NCI-H1105 (cell line): ENCODE measurements at regions not wholly inside any gene's neighbourhood (a gene's known extent, or its start where the extent isn't known, plus 50 kb on each side); places are given as distances from the start of the nearest gene placed in this dataset.

Experiments
- DNase-seq: peaks from one replicate; lab custom pipeline; 2025; lab: John Stamatoyannopoulos, UW

DNA sequence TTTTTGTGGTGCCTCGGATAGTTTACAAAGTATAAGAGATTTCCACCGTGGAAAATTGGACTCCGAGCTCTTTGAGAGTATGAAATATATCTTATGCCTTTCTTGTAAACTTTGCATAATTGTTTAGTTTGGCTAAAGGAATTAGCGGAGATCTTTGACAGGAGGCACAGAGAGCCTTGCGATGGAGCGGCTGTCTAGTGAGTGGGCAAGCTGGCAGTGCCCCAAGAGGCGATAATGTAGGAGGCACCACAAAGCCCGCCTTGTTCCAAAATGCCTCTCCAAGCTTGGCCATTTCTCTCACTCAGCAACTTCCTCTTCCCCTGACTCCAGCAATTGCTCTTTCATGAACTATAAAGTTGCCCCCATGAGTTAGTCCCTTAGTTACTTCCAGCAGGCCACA is 270.1 kb upstream of the PRICKLE1 start:
- DNase-seq = no peak

DNA sequence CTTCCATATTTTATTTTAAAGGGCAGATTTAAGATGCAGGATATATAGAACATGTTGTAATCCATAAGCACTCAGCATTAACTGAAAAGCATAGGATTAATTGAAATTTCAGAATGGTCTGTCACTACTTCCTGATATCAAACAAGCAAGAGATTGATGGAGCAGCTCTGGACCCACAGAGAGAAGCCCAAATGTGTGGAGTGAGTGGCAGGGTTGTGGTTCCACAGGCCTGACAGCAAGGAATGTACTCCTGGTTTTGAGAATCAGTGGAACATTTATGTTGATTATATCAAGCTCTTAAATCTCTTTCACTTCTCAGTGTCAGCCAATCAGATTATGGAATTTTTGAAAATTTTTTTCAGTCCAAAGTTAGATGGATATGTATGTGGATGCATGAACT is 267.6 kb upstream of the PRICKLE1 start:
- no peak for DNase-seq

DNA sequence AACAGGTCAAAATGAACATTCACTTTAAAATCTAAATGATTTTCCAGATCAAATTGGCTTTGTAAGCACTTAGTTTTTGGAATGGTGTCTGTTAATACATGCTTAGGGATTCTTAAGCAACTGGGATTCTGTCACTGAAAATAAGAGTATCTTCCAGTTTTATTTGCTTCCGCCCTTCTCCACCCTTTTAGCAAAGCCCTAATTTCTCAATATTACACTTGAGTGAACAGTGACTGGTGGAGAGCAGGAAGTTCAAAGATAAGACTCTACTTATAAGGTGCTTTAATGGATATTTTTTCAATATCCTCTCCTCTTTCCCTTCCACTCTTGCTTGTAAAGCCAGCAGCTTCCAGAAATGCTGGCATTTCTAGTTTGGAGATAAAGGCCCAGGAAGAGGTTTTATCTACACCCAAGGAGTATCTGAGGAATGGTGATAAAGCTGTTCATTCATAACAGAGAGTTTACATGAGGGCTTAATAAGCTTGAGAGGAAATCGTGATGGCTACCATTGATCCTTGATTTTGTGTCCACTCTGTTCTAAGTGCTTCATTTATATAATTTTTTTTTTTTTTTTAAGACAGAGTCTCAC is 265.9 kb upstream of the PRICKLE1 start:
- no peak for DNase-seq

DNA sequence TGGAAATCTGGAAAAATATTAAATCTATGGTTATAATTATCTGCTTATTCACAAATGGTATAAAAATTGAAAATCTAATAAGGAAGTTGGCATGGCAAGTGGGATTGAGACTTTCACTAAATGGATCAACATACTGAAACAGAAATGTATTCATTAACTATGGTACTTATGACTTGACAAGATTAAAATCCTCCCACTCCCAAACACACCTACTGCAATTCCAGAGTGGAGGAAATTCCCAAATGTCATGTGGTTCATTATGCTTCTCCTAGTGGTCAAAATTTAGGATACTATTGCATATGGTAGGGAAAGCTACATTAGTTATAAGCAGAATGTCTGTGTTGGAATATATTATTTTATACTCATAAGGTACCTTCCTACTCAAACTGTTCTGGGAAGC is 265.3 kb upstream of the PRICKLE1 start:
- DNase-seq = no peak

DNA sequence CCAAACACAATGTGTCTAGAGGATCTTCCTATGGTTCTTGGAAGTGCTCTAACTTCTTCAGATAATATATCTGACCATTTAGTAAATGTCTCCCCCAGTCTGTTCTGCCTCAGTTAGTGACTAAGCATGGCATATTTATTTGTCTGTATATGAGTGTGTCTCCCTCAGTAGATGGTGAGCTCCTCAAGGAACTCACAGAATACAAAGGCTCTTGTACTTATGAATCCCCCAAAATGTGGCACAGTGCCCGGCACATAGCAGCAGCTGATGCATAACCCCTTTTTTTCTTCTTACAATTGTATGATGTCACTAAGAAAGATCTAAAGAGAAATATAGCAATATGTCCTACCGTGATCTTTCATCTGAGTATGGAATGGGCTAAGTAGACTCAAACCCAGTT is 264.7 kb upstream of the PRICKLE1 start:
- no peak for DNase-seq

DNA sequence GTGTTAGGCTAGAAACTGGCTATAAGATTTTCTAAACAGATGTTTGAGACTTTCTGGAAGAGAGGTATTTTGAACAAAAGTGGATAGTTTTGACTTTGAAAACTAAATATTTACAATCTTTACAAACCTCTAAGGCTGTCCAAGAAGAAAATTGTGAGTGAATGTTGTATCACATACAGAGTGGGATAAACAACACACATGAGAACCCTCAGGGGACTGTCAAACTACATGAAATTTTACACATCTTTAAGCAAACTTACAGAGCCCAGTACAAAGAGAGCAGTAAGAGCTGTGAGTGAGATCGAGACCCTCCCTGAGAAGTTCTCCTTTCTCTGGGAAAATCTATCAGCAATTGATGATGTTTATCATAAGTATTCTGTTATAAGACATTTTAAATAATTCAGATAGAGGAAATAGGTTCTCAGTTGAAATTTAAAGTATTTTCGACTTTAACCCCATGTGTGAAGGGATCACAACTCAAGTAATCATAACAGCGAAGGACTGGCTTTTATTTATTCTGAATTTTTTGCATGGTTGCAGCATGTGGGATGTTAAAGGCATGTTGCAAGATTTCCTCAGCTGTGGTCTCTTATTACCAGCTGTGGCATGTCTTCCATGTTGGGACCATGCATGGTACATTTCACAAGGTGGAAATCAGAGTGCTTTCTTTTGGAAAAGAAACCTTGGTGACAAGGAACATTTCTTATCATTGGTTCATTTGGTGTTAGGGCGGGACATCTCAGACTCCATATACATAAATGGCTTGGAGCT is 264.0 kb upstream of the PRICKLE1 start:
- DNase-seq = no peak

DNA sequence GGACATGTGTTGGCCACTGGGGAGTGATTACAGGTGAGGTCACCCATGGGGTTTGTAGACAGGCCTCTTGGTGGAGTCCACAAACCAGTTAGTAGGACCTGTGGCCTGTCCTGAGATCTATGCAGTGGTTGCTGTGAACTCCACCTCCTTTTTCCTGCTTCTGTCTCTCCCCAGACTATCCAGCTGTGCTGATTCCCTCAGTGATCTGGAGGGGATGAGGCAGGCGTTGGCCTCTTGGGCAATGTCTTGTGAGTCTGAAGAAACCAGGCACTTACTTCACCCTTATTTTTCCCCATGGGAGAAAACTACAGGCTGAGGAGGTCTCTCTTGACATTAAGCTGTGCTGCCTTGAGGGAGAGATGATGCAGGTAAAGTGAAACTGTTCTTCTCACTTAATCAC is 257.2 kb upstream of the PRICKLE1 start:
- no peak for DNase-seq

DNA sequence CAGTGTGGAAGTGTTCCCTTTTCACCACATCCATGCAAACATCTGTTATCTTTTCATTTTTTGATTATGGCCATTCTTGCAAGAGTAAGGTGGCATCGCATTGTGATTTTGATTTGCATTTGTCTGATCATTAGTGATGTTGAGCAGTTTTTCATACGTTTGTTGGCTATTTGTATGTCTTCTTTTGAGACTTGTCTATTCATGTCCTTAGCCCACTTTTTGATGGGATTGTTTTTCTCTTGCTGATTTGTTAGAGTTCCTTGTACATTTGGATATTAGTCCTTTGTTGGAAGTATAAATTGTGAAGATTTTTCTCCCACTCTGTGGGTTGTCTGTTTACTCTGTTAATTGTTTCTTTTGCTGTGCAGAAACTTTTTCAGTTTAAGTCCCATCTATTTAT is 244.5 kb upstream of the PRICKLE1 start:
- no peak for DNase-seq

DNA sequence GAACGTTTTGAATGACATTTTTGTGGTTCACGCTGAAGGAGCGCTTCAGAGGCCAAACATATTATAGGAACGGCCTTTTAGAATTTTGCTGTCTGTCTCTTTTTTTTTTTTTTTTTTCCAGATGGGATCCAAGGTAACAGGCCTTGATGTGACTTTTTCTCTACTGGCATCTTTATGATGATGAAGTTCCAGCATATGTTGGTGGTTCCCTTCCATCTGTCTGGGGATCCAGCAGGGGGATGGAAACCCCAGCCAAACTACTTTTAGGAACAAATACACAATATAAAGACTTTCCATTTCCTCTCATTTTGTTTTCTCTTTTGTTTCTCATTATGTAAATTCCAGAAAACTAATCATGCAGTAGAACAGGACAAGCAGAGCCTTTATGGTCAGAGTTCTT is 239.3 kb upstream of the PRICKLE1 start:
- no peak for DNase-seq

DNA sequence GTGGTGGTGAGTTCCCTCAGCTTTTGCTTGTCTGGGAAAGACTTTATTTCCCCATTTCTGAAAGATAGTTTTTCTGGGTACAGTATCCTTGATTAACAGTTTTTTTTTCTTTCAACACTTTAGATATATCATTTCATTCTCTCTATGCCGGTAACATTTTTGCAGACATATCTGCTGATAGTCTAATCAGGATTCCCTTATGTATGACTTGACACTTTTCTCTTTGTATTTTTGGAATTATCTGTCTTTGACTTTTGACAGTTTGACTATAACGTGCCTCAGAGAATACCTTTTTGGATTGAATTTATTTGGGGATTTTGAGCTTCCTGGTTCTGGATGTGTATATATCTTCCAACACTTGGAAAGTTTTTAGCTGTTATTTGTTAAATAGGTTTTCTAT is 234.8 kb upstream of the PRICKLE1 start:
- no peak for DNase-seq

DNA sequence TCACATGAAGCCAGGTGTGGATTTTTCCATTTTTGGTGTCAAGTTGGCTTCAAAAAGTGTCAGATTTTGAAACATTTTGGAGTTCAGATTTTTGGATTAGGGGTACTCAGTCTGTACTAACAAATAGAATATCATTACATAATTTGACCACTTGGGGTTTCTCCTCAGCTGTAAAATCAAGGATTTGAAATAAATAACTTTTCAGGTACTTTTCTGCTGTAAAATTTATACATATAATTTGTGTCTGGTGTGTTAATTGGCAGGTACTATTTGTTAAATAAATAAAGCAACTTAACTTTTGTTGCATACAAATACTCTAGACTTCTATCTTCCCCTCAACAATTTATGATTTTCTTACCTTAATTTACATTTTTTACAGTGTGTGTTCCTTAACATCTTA is 234.1 kb upstream of the PRICKLE1 start:
- no peak for DNase-seq

DNA sequence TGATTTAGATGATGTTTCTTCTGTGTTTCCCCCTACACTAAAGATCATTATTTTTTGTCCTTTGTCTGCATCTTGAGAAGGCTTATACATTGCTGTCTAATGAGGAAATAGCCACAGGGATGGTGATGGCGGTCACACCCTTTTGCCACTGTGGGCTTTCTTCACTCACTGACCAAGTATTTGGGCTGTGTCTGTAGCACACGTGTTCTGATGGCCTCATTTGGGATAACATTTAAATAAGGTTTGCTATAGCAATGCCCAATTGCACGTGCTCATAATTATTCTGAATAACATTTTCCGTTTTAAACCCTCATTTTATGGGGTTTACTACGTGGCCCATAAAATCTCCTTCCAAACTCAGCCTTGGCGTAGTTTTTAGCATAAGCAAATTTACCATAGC is 230.3 kb upstream of the PRICKLE1 start:
- no peak for DNase-seq

DNA sequence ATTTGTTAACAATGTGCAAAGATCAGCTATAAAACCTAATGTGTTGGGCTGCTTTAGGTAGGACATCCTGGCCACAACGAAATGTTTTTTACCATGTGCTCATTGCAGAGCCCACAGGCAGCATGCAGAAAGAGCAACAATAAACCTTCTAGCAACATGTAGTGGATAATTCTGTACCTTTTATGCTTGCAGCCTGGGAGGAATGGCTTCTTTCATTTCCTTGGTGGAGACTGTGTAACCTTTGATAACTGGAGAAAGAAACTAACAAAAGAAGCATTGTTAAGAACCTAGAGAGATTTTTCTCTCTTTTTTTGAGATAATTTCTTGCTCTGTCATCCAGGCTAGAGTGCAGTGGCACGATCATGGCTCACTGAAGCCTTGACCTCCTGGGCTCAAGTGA is 225.5 kb upstream of the PRICKLE1 start:
- no peak for DNase-seq

DNA sequence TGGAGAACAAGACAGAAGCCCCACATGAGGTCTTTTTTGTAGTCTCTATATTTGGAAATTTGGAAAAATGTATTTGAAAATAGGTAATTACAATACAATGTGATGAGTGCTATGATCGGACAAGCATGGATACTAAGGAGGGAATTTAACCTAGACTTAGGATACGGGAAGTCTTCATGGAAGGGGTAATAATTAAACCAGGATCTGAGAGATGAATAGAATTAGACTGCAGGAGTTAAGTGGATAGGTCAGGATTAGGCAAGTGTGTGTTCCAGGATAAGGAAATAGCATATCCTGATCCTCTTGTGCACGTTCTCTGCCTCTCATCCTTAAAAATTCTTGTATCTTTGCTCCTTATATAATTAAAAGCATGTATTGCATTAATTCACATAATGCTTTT is 223.3 kb upstream of the PRICKLE1 start:
- no peak for DNase-seq

DNA sequence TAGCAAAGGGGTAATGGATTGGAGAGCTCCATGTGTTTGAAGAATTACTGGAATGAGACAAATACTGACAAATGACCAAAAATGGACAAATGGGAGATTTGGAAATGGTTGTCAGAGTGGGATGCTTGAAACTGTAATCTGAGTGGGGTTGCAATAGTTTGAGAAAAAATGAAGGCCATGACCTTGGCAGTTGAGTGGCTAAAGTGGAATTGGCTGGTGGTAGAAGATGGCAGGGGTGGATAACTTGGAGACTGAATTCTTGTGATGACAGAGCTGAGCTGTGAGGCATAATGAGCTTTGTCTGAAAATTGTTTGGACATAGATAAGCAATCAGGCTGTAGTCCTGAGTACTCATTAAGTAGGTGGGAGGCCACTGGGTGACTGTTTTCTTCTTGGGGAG is 222.5 kb upstream of the PRICKLE1 start:
- no peak for DNase-seq

DNA sequence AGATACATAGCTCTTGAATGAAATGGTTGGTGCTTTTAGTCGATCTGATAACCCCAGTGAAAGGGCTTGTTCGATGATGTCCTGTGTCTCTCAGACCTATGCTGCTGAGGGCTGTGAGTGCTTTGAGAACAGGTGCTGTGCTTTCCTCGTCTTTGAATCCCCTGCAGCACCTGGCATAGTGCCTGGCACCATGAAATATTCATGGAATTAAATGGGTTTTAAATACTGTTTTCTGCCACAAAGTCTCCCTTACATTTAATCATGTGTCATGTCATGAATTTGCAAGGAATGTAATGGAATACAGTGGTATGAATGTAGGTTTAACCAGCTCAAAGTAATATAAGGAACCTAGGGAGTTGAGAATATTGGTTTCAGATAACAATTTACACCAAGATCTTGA is 220.5 kb upstream of the PRICKLE1 start:
- DNase-seq = peak; percentile 33

DNA sequence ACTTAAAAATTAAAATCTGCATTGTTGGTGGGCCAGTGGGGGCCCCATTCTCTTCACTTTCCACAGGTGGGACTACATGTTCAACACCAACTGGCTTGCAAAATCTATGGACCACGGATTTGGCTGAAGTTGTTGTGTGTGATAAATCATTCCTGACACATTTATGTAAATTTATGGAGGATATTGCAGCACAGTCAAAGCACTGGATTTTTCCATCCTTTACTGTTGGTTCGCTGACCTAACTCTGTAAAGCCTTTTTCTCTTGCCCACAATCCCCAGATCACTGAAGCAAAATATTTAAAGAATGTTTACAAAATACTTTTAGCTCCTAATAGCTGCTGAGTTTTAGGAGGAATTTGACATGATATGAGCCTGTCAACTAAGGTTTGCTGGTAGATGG is 219.7 kb upstream of the PRICKLE1 start:
- DNase-seq = no peak

DNA sequence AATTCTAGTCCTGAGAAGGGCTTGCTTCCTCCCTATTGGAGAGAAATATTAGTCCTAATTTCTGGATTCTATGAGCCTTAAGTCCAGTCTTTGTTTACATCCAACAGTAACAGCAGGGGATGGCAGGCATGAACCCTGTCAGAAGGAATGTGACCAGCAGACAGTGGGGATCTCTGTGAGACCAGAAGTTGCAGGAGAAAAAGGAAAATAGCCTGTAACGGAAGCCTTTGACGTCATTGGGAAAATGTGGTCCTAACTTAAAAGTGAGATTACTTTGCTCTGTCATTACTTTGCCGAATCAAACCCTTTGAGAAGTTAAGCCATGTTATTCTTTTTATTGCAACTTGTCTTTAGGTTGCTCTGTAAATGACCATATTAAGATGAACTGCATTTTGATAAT is 218.2 kb upstream of the PRICKLE1 start:
- no peak for DNase-seq

DNA sequence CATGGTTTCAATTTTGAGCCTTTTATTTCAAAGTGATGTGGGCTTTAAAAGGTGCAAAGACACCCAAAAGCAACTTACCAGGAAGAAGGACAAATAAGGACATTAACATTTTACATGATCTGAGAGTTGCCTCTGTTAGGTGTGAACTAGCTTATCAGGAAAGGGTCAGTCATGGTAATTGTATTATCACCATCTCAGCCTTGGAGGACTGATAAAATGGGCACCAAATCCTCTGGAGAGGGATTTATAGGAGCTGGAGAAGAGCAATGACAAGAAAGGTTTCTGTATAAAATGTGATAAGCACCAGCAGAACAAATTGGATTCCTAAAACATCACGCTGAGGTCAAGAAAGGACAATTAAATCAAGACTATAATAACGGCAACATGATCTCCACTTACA is 217.7 kb upstream of the PRICKLE1 start:
- no peak for DNase-seq

DNA sequence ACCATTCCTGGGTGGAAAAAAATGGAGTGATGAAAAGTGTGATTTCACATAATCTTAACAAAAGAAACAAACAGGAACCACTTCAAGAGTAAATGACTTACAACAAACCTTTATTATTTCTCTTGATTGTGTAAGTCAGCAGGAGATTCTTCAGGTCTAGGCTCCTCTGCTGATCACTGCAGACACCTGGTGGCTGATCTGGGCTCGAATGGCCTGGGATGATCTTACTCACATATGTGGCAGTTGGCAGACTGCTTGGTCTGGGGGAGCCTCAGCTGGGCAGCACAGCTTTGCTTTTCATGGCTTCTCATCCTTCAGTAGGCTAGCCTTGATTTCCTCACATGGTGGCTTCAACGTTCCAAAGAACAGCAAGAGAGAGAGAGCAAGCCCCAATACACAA is 215.4 kb upstream of the PRICKLE1 start:
- DNase-seq = no peak

DNA sequence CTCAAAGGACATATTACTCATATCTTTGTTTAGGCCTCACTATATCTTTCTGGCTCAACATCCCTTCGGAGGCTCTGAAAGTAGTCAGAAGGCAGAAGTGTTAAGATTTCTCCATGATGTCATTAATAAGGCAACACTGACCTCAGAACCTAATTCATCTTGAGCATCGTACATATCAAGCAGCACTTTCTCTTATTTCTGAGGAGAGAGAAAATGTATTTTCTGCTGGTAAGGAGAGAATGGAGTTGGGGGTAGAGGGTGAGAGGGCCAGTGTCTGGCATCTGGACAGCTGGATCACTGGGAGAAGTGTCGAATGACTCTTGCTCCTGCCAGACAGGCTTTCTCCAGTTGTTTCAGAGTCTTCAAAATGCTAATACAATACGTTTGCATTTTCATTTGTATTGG is 213.2 kb upstream of the PRICKLE1 start:
- no peak for DNase-seq

DNA sequence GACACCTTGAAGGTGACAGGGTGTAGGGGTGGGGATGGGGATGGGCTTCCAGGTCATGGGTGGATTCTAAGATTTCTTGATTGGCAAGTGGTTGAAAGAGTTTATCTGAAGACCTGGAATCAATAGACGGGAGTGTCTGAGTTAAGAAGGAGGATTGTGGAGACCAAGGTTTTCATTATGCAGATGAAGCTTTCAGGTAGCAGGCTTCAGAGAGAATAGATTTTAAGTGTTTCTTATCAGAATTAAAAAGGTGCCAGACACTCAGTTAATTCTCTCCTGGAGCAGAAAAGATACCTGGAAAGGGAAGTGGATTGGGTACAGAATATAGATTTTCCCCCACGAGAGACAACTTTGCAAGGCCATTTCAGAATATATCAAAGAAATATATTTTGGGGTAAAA is 211.7 kb upstream of the PRICKLE1 start:
- DNase-seq = no peak

DNA sequence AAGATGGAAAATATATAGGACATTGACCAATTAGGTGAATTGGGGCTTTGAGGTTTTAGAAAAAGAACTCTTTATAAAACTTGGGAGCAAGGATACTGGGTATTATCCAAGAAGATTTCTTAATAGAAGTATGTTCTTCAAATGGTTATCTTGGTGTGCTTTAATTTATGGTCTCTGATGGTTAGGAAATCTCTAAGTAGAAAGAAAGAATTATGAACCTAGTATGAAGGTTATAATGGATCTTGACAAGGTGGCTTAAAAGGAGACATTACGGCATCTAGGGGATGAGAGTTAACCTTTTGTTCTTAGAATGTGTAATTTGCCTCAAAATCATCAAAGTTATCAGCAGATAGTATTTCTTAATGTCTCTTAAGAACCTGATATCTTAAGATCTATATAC is 210.4 kb upstream of the PRICKLE1 start:
- DNase-seq = no peak

DNA sequence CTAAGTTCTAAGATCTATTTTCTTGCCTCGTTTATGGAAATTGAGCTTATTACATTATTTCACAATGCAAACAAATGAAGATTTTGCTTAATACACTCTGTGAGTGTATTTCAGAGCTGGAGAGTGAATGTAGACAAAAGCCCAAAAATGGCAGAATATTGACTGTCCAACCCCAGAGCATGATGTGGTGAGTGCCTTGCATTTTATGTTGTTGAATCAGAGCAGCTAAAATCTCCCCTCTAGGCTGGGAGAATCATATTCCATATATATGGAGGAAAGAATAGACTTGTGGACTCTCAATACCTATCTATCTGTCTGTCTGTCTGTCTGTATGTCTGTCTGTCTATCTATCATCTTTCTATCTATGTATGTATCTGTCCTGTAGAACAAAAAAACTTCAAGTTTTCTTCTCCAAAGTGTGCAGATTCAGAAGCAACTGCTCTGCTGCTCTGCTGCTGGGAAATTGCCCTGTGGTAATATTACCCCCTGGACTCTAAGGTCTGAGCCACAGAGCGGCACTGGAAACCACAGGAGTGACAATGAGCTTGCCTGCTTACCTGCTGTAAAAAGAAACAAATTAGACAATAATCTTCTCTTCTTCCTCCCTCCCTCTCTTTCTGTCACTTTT is 209.4 kb upstream of the PRICKLE1 start:
- DNase-seq = no peak
